ENCODE measurements at regions not wholly inside any gene's neighbourhood (a gene's known extent, or its start where the extent isn't known, plus 50 kb on each side); places are given as distances from the start of the nearest gene placed in this dataset.
"Not testable (repeated sequence)": the region's sequence is repeated elsewhere in the genome, so short reads cannot be mapped to it uniquely, and the experiment has no call there.

DNA sequence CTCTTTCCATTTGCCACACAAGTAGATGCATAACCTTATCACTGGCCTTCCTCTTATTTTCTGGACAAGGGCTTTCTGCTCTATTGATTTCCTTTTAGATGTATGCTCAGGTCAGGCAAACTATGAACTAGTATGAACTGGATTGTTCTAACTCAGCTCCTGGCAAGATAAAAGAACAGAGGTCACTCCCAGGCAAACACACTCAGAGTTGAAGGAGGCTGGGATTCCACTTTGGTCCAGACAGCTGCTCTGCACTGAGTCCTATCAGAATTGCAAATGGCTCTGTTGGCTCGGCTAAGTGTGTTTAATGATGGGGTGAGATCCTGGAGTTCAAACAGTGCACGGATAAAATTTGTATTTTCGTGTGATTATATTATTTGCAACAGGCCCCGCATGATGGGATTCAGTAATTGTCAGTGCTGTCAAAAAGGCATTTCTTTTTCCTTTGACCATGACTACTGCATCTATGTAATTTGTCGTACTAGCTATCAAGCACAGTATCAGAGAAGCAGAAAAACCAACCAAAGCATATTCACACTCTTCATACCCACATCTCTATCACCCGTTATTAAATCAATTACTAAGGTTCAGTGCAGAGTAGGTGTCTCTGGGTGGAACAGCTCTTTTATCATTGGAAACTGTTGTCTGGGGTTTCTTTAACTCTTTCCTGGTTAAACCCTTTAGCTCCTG, 288.1 kb upstream of the PRKCQ start:
- no peak for DNase-seq

DNA sequence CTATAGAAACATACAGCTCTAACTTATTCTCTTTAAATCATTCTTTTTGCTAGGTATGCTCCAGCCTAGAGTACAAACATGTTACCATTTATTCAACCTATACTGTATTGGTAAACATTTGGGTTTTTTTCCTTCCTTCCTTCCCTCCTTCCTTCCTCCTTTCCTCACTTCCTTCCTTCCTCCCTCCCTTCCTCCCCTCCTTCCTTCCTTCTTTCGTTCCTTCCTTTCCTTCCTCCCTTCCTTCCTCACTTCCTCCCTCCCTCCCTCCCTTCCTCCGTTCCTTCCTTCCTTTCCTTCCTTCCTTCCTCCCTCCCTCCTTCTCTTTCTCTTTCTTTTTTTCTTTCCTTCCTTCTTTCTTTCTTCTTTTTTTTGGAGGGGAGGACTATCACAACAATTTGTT, 286.7 kb upstream of the PRKCQ start:
- DNase-seq: no peak

DNA sequence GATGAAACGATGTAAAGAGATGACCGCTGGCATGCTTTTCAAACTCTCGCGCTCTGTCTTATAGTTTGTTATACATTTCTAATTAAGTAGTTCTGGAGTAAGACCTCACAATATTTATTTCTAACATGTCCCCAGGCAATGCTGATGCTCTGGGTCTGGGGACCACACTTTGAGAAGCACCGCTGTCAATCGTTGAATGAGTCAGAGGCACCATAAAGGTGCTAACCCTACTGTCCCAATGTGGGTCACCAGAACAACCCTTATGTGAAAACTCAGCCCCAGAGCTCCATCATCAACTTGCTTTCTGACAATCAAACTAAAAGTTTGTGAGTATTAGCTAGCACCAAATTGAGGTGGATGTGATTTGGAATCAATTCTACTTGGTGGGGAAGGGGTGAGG, 284.1 kb upstream of the PRKCQ start:
- DNase-seq: no peak

DNA sequence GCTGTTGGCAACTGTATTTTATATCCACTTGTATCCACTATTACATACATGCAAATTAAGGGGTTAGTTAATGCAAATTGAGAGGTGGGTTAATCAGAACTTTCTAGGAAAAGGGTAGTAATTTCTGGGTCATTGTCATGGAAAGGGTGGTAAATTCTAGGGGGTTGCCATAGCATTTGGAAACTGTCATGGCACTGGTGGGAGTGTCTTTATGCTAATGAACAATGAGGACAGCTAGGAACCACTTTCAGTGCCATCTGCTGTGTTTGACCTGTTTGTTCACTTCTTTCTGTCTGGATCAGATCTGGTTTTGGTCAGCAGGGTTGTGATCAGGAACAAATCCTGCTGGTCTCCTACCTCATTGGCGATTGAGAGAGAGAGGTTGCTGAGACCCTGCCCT, 283.3 kb upstream of the PRKCQ start:
- no peak for DNase-seq

DNA sequence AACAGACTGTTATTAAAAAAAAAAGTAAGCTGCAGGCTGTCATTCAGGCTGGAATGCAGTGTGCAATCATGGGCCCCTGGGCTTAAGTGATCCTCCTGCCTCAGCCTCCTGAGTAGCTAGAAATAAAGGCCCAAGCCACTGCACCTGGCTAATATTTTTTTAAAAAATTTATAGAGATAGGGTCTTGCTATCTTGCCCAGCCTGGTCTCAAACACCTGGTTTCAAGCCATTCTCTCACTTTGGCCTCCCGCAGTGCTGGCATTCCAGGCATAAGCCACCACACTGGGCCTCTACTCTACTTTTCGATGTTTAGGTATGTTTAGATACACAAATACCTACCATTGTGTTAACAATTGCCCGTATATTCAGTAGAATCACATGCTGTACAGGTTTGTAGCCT, 270.4 kb upstream of the PRKCQ start:
- DNase-seq: no peak

DNA sequence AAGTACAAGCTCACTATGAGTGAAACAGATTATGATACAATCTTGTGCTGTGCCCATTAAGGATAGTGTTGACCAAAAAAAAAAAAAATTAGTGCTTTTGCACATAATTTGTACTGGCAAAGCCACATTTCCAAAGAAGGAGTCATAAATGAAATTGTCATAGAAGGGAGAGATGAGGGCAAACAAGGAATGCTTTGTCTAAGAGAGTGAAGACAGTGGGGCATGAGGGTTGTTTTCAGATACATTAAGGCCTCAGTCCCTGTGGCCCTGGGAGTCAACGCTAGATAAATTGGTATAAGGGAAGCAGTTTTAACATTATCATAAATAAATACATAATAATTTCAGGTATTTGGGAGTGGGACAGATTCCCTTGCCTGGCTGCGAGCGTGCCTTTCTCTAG, 267.5 kb upstream of the PRKCQ start:
- DNase-seq: no peak

DNA sequence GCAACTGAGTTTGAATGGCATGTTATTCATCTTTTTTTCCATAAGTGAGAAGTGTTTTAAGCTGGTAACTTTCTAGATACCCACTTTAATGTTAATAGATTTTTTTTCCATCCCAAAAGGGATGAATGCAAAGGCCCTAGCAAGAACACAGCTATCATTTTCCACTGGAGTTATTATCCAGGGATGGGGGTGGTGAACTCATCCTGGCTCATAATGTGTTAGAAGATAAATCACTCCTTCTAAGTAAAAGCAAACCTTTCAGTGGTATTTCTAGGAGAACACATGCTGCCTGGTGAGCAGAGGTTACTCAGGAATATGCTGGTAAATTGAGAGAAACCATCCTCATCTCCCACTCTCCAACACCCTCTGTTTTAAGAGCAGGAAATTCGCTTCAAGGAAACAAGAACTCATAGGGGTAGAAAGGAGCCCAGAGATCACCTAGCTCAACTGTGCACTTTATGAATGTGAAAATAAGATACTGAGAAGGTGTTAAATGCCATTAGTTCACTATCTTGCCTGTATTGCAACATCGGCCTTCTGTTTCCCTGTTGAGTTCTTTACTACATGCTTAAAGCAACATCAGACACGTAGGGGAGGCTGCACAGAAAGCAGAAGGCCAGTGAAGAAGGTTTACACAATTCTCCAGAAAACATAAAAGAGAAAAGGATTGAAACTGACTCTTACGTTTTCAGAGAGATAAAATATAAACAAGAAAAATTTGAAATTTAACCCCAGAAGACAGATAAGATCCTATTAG, 264.0 kb upstream of the PRKCQ start:
- DNase-seq: no peak

DNA sequence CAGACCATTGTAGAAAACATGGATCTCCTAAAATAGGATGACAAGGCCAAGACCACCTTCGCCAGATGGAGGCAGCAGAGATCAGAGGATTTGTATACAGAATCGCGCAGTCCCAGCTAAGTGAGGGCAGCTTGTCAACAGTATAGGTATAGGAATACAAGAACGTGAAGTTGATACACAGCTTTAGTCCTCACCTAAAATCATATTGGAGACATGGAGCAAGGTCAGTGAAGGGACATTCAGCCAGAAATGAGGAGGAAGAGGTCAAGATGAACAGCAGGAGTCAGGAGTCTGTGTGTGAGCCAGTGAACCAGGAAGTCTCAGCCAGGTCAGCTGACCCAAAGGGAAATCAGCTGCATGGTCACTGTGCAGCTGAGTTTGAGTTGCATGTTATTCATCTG, 263.4 kb upstream of the PRKCQ start:
- DNase-seq: no peak

DNA sequence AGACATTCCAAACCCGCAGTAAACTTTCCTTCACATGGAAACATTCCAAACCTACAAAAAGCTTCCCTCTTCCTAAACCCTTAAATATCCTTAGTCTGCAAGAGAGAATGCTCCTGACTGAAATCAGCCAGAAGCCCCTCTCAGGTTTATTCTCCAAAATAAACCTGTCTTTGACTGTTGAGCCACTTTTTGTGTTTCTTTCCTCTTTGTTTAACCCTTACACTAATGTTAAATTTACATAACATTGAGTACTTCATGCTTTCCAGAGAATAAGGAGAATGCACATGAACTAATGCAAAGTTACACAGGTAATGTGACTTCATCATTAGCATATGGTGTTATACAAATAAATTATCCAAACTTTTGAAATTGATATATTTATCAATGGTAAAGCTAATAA, 262.6 kb upstream of the PRKCQ start:
- no peak for DNase-seq

DNA sequence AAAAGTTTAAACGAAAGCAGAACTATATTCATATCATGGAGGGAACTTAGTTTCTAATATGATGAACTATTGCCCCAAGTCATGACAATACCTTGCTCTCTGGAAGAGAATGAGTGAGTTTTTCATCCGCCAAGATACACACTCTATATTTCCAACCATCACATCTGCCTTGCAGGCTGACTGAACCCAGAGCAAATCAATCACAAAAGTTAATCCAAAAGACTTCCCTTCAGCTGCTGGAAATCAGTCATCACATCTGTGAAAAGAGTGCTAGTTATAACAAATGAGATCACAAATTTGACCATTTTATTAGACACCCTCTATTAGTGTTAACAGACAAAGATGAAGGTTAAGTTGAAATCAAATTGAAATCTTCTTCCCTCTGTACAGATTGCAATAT, 261.7 kb upstream of the PRKCQ start:
- DNase-seq: no peak

DNA sequence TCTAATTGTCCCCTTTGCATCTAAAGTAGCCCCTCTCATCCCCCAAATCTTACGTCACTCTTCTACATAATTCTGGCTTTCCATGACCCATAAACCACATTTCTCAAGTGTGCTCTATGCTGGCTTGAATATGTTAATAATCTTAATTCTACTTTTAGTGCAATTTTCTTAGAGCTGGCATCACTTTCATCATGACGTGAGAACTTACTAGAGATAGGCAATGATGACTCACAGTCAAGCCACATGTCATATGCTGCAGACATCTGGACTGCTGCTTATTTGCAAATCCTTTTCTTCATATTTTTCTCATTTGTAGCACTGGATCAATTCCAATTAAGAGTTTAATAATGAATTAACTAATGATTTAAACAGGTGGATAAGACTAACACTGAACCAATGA, 260.7 kb upstream of the PRKCQ start:
- DNase-seq: no peak

DNA sequence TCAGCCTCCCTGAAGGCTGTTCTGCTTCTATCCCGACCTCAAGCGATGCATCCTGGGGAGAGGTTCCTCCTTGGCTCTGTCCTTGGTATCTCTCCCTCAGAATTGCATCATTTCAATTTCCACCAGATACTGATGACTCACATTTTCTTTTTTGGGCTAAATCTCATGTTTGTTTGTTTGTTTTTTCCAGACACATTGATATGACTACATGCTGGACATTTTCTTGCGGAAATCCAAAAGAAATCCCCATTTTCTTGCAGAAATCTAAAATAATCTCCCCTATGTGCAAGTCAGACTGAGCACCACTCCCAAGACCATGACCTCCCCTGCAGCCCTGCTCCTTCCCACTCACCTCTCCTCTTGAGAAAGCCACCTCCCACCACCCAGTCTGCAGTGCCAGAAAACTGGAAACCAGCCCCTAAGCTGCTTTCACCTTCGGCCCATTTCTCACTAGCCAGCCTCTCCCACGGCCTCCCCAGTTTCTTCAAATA, 260.2 kb upstream of the PRKCQ start:
- no peak for DNase-seq

DNA sequence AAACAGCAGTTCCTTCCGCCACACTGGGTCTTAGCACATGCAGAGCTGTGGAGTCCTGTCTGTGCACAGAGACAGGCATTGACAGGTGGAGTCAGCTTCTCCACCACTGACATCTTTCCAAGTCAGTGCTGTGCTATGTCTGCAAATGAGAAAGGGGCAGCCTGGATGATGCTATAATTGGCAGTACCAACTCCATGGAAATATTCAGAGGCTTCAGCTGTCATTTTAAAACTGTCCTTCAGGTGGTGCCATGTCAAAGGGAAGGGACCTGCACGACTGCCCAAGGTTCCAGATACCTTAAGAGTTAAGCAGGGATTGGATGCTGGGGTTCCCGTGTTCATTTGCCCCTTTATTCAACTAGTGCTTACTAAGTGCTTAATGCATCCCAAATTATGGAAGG, 258.0 kb upstream of the PRKCQ start:
- DNase-seq: no peak

DNA sequence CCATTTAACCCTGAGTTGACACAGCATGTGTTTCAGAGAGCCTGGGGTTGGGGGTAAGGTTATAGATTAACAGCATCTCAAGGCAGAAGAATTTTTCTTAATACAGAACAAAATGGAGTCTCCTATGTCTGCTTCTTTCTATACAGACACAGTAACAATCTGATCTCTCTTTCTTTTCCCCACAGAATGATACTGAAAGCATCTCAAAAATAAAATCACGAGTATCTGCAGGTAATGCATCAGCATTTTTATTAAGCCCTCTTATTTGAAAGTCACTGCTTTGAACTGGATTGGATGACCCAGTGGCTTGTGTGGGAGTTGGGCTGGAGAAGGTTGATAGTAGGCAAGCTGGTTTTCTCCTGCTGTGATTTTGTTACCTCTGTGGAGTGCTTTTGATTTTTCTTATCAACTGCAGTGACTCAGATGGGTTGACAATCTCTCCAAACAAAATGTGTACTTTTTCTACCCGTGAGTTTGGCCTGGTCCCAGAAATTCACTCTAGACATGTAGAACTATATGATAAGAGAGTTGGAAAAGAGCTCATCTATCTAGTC, 253.5 kb upstream of the PRKCQ start:
- DNase-seq: no peak

DNA sequence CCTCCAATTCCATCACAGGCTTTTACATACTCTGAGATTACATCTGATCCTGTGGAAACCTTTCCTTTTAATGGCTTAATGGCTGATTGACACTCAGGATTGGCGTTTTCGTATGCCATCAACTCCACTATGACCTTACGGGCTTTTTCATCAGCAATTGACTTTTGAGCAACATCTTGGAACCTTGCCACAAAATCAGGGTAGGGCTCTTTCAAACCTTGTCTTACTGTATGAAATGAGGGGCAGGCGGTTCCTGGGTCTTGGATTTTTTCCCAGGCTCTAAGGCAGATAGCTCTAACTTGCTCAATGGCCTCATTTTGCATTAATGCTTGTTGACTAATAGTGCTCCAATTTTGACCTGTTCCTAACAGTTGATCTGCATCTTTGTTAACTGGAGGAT, 250.9 kb upstream of the PRKCQ start:
- not testable (repeated sequence) for DNase-seq

DNA sequence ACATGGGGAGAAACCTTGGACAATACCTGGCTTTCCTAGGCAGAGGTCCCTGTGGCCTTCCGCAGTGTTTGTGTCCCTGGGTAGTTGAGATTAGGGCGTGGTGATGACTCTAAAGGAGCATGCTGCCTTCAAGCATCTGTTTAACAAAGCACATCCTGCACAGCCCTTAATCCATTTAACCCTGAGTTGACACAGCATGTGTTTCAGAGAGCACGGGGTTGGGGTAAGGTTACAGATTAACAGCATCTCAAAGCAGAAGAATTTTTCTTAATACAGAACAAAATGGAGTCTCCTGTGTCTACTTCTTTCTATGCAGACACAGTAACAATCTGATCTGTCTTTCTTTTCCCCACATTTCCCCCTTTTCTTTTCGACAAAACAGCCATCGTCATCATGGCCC, 244.7 kb upstream of the PRKCQ start:
- not testable (repeated sequence) for DNase-seq

DNA sequence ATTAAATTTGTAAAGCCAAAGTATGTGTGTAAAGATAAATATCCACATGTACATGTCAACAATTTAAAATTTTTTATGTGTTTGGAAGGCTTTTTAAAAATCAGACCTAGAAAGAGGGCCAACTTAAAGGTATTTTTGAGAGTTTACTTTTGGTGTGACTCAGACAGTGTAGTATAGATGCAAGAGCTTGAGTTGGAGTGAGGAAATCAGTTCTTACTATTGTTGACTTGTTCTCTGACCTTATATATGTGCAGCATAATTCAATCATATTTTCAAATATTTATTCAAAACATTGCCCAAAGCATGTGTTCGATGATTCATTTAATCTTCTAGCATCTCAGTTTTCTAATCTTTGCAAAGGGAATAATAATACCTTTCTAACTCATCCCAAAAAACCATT, 243.7 kb upstream of the PRKCQ start:
- DNase-seq: no peak

DNA sequence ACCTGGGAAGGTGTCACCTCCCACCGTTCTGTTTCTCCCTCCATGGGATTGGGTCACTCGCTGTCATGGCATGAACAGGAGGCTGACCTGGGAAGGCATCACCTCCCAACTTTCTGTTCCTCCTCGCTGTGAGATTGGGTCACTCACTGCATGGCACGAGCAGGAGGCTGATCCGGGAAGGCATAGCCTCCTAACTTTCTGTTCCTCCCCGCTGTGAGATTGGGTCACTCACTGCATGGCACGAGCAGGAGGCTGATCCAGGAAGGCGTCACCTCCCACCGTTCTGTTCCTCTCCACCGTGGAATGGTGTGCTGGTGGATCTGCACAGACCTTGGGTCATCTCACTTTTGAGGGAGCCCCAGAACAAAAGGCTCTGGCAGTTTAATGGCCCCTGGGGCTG, 239.2 kb upstream of the PRKCQ start:
- no peak for DNase-seq

DNA sequence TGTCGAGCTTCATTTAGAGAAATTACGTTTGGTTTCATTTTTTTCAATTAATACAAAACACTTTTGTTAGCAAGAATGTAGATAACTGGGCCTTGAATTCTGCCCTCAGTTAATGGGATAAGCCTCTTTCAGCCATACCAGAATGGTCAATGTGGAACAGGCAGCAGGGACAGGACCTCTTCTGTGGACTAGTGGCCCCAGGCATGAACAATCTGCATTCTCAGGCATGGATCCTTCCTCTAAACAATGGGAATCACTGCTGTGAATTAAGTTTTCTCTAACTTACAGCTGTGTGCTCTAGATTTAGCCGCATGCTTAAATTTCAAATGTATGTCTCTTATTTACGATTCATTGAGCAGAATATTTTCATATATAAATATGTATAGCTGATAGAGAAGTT, 237.7 kb upstream of the PRKCQ start:
- DNase-seq: no peak

DNA sequence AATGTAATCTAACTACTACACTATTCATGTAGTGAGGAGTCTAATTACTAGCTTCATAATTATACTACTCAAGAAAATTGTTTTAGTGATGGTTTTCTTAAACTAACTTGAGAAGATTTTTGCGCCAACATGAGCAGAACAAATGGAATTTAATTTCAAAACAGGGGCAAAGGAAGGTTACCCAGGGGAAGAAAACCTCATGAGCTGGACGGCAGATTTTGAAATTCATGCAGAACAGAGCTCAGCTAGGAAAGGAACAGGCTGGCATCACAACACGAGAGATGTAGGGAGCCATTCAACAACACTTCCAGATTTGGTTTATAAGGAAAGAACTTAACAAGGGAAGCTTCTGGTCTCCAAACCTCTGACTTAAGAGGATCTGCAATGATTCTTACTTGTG, 235.3 kb upstream of the PRKCQ start:
- no peak for DNase-seq

DNA sequence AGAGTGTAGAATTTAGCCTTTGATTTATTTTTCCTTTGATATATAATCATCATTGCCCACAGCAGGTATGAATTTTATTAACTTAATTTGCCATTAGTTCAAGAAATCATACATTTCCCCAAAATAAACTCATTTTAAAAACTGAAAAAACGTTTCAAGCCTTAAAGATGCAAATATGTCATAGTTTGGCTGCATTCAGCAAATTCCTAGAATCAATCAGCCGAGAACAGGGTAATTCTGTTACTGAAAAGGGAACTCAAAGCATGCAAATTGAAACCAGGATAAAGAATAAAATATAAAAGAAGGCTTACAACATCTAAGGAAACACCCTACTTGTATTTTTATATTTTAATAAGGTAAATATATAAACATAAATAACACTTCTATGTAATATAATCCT, 233.8 kb upstream of the PRKCQ start:
- DNase-seq: no peak

DNA sequence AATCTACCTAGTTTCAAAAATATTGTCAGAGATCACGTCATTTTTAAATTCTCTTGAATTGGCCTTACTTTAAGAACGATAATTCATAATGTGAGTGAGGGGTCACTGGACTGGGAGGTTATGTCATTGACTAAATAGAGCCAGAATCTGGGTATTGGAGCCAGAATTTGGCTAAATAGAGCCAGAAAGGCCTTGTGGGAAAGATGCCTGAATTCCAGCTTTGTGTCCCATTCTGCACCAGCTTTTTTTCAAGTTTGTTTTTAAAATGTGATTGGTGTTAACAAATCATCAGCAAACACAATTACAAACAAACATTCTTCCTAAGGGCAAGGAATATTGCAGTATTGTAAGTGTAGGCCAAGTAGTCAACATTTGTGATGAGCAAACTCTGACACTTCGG, 233.2 kb upstream of the PRKCQ start:
- DNase-seq: no peak

DNA sequence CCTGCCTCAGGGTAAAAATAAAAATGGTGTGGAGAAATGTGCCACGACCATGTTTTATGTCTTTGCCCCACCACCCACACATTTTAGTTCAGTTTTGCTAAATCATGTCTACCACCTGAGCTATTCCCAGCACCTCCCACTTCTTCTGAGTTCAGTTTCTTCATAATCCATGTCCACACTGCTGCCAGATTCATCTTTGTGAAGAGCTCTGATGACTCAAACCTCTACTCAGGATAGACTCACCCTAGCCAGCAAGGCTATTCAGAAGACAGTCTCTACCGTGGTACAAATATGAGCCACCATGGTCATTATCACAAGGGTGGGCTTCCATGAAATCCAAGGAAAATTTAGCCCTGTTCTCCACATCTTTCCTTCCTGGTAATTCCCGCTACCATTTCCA, 231.1 kb upstream of the PRKCQ start:
- DNase-seq: no peak

DNA sequence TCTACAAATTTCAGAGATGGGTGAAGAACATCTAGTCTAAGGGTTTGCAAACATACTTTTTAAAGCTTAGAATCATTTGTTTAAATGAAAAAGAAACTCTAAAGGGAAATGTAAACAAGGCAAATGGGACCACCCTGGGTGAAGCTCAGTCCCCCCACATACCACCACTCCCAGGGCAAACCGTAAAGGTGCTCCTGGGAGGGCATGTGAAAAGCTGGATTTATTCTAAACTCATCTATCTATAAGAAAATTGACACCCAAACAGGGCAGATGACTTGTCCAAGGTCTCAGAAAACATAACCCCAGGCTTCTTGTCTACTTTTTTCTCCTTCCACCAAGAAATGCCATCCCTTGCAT, 223.3 kb upstream of the PRKCQ start:
- DNase-seq: no peak

Data from stimulated activated CD4-positive, alpha-beta T cell treated with anti-CD3 and anti-CD28 coated beads, Interleukin-4, amount 100 ng/mL, for 4 hours (primary cell).